GM21786 (cell line): ENCODE measurements at regions not wholly inside any gene's neighbourhood (a gene's known extent, or its start where the extent isn't known, plus 50 kb on each side); places are given as distances from the start of the nearest gene placed in this dataset.
"Not testable (repeated sequence)": the region's sequence is repeated elsewhere in the genome, so short reads cannot be mapped to it uniquely, and the experiment has no call there.

Experiments
- ATAC-seq: cut with Tn5 transposase; IDR thresholded peaks from one replicate; pipeline ENCODE4 v1.9.1; 2021; ENCODE audit not compliant: unreplicated experiment

DNA sequence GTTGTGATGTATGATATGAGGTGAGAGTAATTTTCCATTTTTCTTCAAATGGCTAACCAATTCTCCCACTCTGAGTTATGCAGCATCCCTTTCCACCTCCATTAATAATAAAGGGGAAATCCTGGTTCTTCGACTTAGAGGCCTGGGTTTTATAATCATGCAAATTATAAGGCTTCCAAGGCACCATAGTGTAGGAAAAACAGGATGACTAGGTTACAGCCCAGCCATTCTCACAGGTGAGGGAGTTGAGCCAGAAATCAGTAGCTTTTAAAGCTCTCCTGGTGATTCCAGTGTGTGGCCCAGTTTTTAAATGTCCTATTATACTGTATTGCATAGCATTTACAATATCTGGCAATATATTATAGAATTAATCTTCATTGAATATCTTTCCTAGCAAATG lies 203.1 kb downstream of the ARHGEF9 start:
- ATAC-seq = no peak

- no peak for ATAC-seq
These were observed 203.6 kb downstream of the ARHGEF9 start for GRCh38 chrX:63581398-63581797.

GRCh38 chrX:63576533-63576932 lies 208.5 kb downstream of the ARHGEF9 start:
- no peak for ATAC-seq

DNA sequence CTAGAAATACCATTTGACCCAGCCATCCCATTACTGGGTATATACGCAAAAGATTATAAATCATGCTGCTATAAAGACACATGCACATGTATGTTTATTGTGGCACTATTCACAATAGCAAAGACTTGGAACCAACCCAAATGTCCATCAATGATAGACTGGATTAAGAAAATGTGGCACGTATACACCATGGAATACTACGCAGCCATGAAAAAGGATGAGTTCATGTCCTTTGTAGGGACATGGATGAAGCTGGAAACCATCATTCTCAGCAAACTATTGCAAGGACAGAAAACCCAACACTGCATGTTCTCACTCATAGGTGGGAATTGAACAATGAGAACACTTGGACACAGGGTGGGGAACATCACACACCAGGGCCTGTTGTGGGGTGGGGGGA lies 209.3 kb downstream of the ARHGEF9 start:
- ATAC-seq = not testable (repeated sequence)

GRCh38 chrX:63566856-63567255 lies 215.7 kb upstream of the SPIN4 start:
- no peak for ATAC-seq

DNA sequence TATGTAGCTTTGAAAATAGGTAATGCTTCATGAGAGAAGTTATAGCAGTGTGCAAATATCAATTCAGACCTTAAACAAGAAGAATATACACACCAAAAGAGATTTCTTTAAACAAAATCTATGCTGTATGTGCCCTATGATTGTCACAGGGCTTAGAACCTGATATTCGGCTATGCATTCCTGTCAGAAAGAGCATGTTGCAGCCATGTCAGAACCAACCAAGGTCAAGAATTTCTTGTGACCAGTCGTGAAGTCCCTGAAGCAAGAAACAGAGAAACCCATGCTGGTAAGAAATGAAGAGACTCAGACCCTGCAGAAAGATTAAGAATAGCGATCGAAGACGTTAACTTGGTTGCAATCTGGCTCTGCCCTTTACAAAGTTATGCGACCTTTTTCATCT lies 210.3 kb upstream of the SPIN4 start:
- no peak for ATAC-seq

- peak; percentile 95 for ATAC-seq
These were observed 209.6 kb upstream of the SPIN4 start for GRCh38 chrX:63560601-63561218.

DNA sequence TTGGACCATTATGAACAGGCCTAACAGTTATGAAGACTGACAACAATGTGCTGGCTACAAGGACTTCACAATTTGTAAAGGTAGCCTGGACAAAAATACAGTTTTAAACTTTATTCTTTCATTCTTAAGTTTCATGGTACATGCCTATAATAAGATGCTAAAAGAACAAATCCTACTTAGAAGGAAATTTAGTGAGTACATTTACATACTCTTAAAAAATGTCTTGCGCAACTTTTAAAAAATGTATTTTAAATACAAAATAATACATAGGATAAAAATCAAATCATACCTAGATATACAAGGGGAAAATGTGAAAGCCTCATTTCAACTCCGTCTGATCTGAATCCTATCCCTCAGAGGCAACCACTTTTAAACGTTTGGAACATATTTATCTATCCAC lies 200.7 kb upstream of the SPIN4 start:
- ATAC-seq = no peak

- ATAC-seq = no peak
These were observed 179.5 kb upstream of the SPIN4 start for GRCh38 chrX:63530654-63531053.

DNA sequence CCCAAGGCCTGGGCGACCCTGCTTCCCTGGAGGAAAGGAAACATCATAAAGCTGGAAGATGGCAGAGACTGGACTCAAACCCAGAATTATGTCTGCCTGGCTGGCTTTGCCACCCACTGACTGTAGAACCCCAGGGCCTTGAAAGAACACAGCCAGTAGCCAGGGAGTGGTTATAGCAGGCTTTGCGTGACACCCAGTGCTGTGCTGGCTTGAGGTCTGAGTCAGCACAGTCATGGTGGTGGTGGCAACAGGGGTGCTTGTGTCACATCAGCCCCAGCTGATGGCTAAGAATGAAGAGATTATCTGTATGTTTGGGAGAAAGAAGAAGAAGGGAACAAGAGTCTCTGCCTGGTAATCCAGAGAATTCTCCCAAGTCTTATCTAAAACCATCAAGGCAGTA lies 178.8 kb upstream of the SPIN4 start:
- no peak for ATAC-seq

- no peak for ATAC-seq
These were observed 175.7 kb upstream of the SPIN4 start for GRCh38 chrX:63526863-63527262.

DNA sequence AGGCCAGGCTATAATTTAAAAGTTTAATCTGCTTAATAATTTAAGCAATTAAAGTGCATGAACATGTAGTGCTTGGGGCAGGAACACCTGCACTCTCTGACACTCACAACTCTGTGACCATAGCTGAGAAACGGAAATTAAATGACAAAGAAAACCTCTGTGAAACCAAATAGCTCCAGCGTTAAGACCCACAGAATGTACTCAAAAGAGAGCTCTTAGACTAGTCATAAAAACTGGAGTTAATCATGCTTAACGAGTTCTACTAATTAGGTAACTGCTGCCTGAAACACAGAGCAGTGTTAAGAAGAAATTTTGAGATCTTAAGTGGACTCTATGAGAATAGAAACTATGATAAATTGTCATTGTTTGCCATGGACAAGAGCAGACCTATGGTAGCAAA lies 174.4 kb upstream of the SPIN4 start:
- no peak for ATAC-seq

GRCh38 chrX:63519368-63519767 lies 168.2 kb upstream of the SPIN4 start:
- ATAC-seq = not testable (repeated sequence)

DNA sequence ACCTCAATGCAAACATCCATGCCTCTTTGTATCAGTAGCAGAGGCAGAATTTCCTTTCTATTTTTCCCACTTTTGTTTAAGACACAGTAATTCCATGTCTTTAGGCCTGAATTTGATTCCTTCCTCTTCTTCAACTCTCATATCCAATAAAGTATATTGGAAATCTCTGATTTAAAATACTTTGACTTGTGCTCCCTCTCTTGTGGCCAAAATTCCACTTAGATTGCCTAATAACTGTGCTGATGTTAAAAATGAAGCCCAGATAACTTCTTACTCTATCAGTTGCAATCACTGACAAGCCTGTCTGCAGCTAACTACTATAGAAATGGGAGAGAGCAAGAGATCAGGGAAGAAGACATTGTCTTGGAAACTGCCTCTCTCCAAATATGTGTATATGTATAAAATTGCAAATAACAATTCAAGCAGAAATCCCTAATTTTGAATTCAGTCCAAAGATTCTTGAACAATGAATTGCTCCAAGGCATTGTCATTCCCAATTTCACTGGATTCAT lies 163.5 kb upstream of the SPIN4 start:
- no peak for ATAC-seq

GRCh38 chrX:63513825-63514568 lies 162.9 kb upstream of the SPIN4 start:
- ATAC-seq = no peak

- no peak for ATAC-seq
These were observed 160.2 kb upstream of the SPIN4 start for GRCh38 chrX:63511361-63511760.

DNA sequence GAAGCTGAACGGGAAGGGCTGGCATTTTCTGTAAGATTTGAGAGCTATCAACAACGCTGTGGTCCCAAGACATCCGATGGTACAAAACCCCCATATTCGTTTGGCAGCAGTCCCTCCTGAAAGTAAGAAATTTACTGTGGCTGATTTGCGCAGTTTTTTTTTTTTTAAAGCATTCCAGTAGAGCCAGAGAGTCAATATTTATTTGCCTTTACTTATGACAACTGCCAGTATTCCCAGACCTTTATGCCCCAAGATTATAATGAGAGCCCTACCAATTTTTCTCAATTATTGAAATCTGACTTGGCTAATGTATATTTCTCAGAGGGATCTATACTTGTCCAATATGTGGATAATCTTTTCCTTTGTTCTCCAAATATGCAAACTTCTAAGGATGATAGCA lies 157.5 kb upstream of the SPIN4 start:
- no peak for ATAC-seq

DNA sequence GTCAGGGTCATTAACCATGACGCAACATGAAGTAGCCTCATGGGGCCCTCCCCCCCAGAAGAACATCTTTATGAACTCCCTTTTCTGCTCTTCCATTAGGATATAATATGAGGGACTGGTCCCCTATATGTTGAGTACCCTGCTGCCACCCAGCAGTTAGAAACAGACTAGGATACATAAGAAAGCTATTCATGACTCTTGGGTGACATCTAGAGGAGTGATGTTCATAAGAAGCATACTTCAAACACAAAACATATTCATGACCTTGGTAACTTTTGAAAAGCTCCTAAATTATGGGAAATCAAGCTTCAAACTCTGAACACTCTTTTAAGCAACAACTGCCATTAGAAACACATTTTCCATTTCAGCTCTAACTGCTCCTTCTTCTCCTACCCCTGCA lies 155.2 kb upstream of the SPIN4 start:
- no peak for ATAC-seq

DNA sequence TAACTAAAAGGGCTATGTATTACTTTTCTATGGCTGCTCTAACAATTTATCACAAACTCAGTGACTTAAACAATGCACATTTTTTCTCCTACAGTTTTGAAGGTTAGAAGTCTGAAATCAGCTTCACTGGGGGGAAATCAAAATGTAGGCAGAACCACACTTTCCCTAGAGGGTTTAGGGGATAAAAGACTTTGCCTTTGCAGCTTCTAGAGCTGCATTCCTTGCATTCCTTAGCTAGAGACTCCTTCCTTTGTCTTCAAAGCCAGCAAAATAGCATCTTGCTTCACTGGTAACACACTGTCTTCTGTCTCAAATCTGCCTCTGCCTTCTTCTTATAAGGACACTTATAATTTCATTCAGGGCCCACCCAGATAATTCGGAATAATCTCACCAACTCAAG lies 152.4 kb upstream of the SPIN4 start:
- ATAC-seq = no peak

- no peak for ATAC-seq
These were observed 137.6 kb upstream of the SPIN4 start for GRCh38 chrX:63488546-63489373.

- ATAC-seq = no peak
These were observed 124.1 kb upstream of the SPIN4 start for GRCh38 chrX:63475200-63475599.

- no peak for ATAC-seq
These were observed 119.9 kb upstream of the SPIN4 start for GRCh38 chrX:63471004-63471403.
